ENCODE measurements at regions not wholly inside any gene's neighbourhood (a gene's known extent, or its start where the extent isn't known, plus 50 kb on each side); places are given as distances from the start of the nearest gene placed in this dataset.

DNA sequence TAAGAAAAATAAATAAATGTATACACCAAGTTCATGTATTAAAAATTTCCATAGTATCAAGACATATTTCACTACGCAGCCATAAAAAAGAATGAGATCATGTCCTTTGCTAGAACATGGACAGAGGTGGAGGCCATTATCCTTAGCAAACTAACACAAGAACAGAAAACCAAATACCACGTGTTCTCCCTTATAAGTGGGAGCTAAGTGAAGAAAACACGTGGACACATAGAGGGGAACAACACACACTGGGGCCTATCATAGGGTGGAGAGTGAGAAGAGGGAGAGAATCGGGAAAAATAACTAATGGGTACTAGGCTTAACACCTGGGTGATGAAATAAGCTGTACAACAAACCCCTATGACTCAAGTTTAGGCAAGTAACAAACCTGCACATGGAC, 552.4 kb upstream of the PBX1 start:
- TF ChIP-seq POLR2AphosphoS5 (IDR thresholded peaks at IDR 0.05) = no peak
- no peak for TF ChIP-seq POLR2A (IDR thresholded peaks at IDR 0.05)
- no peak for TF ChIP-seq EP300 (IDR thresholded peaks at IDR 0.05)
- TF ChIP-seq, protein P1, sequence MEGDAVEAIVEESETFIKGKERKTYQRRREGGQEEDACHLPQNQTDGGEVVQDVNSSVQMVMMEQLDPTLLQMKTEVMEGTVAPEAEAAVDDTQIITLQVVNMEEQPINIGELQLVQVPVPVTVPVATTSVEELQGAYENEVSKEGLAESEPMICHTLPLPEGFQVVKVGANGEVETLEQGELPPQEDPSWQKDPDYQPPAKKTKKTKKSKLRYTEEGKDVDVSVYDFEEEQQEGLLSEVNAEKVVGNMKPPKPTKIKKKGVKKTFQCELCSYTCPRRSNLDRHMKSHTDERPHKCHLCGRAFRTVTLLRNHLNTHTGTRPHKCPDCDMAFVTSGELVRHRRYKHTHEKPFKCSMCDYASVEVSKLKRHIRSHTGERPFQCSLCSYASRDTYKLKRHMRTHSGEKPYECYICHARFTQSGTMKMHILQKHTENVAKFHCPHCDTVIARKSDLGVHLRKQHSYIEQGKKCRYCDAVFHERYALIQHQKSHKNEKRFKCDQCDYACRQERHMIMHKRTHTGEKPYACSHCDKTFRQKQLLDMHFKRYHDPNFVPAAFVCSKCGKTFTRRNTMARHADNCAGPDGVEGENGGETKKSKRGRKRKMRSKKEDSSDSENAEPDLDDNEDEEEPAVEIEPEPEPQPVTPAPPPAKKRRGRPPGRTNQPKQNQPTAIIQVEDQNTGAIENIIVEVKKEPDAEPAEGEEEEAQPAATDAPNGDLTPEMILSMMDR (IDR thresholded peaks at IDR 0.05) = no peak
- H3K4me3 ChIP-seq = no peak overlapping the region
- no peak for DNase-seq
- no peak overlapping the region for H3K27ac ChIP-seq
- no peaks in the 10 kb centered on the region for H3K36me3 ChIP-seq
- H3K27me3 ChIP-seq = no peaks in the 10 kb centered on the region
- intact Hi-C loops (cut with DNase I; ENCODE audit: low total_unique reads) = no loop called here
- H3K4me1 ChIP-seq = no peaks in the 10 kb centered on the region
- peaks cover 0 to 33% (median 13%) of the 10 kb centered on the region in 4 donors for H3K9me3 ChIP-seq
- WGBS, 5 donors = 82 to 88% (median 85%) methylated on average over 4 of the region's 4 CpGs

DNA sequence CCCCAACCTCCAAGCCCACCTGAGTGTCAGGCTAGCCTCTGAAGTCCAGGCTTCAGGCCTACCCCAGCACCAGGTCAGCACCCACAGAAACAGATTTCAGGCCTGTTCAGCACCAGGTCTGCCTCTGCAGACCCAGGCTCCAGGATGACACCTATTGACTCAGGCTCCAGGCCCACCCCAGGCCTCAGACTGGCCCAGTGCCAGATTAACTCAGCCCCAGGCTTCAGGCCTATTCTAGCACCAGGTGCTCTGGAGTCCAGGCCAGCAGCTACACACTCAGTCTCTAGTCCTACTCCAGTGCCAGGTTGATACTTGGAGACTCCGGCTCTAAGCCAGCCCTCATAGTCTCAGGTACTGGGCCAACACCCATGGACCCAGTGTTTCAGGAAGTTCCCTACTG, 541.7 kb upstream of the PBX1 start:
- Histone ChIP-seq H3K4me3 (no peak overlapping the region), H3K27ac (peak overlapping the region in 1 of 5 donors; percentile 34), H3K9me3 (peaks cover 0 to 15% (median 3%) of the 10 kb centered on the region in 4 donors), H3K27me3 (no peaks in the 10 kb centered on the region), H3K4me1 (no peaks in the 10 kb centered on the region), H3K36me3 (no peaks in the 10 kb centered on the region)
- 90 to 100% (median 100%) methylated on average over 1 of the region's 1 CpG for WGBS, 5 donors
- TF ChIP-seq POLR2AphosphoS5 (IDR thresholded peaks at IDR 0.05) (no peak), EP300 (IDR thresholded peaks at IDR 0.05) (no peak), POLR2A (IDR thresholded peaks at IDR 0.05) (no peak)
- TF ChIP-seq, protein P1 (IDR thresholded peaks at IDR 0.05) = no peak
- intact Hi-C loops (cut with DNase I; ENCODE audit: low total_unique reads) = no loop called here
- DNase-seq = peak in 1 of 2 donors; percentile 1

DNA sequence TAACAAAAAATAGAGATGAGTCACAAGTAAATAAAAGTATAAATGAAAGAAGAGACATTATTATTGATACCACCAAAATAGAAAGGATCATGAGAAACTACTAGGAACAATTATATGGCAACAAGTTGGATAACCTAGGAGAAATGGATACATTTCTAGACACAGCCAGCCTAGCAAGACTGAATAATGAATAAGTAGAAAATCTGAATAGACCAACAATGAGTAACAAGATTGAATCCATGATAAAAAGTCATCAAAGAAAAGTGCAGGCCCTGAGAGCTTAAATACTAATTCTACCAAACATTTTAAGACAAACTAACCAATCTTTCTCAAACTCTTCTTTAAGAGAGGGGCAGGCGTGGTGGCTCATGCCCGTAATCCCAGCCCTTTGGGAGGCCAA, 538.6 kb upstream of the PBX1 start:
- Histone ChIP-seq H3K27me3 (no peaks in the 10 kb centered on the region), H3K27ac (no peak overlapping the region), H3K36me3 (no peaks in the 10 kb centered on the region), H3K9me3 (peaks cover 0 to 12% (median 3%) of the 10 kb centered on the region in 4 donors), H3K4me3 (no peak overlapping the region), H3K4me1 (no peaks in the 10 kb centered on the region)
- 51 to 92% (median 67%) methylated on average over 2 of the region's 2 CpGs for WGBS, 5 donors
- no peak for DNase-seq
- intact Hi-C loops (cut with DNase I; ENCODE audit: low total_unique reads) = no loop called here
- no peak for TF ChIP-seq POLR2A (IDR thresholded peaks at IDR 0.05)
- TF ChIP-seq POLR2AphosphoS5 (IDR thresholded peaks at IDR 0.05) = no peak
- TF ChIP-seq EP300 (IDR thresholded peaks at IDR 0.05) = no peak
- TF ChIP-seq, protein P1 (IDR thresholded peaks at IDR 0.05) = no peak

DNA sequence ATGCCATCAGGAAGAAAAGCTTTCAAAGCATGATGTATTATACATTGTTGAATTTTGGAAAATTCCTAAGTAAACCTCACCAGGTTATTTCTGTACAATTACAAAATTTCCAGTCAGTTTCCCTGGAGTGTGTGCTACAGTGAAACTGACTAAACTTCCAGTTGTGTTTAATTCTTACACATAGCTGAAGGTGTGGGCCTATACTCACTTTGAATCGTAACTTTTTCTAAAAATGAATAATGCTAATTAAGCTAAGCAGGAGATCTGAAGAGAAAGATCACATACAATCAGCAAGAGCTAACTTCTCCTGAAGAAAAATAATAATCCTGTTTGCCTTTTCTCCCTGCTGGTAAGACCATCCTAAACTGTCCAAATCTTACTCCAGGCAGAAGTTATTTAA, 537.2 kb upstream of the PBX1 start:
- Histone ChIP-seq H3K4me3 (no peak overlapping the region), H3K4me1 (no peaks in the 10 kb centered on the region), H3K27me3 (no peaks in the 10 kb centered on the region), H3K36me3 (no peaks in the 10 kb centered on the region), H3K27ac (no peak overlapping the region), H3K9me3 (peaks cover 0 to 12% (median 3%) of the 10 kb centered on the region in 4 donors)
- 68 to 97% (median 88%) methylated on average over 1 of the region's 1 CpG for WGBS, 5 donors
- intact Hi-C loops (cut with DNase I; ENCODE audit: low total_unique reads) = no loop called here
- no peak for DNase-seq
- TF ChIP-seq EP300 (IDR thresholded peaks at IDR 0.05) = no peak
- TF ChIP-seq POLR2AphosphoS5 (IDR thresholded peaks at IDR 0.05) = no peak
- no peak for TF ChIP-seq POLR2A (IDR thresholded peaks at IDR 0.05)

DNA sequence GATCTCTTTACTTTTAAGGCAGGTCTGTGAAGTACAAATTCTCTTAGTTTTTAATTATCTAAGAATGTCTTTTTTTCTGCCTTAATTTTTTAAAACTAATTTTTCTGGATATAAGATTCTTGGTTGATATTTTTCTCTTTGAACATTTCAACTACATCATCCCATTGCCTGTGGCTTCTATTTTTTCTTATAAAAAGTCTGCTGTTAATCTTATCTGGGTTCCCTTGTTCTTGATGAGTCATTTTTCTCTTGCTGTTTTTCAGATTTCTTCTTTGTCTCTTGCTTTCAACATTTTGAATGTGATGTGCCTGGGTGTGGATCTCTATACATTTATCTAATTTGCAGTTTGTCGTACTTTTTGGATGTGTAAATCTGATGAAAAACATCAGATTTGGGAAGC, 525.2 kb upstream of the PBX1 start:
- intact Hi-C loops (cut with DNase I; ENCODE audit: low total_unique reads) = no loop called here
- Histone ChIP-seq H3K36me3 (no peaks in the 10 kb centered on the region), H3K9me3 (peaks cover 0 to 30% (median 17%) of the 10 kb centered on the region in 4 donors), H3K4me3 (no peak overlapping the region), H3K27me3 (no peaks in the 10 kb centered on the region), H3K27ac (no peak overlapping the region), H3K4me1 (no peaks in the 10 kb centered on the region)
- WGBS, 5 donors = 39 to 94% (median 56%) methylated on average over 1 of the region's 1 CpG
- DNase-seq = no peak
- no peak for TF ChIP-seq POLR2AphosphoS5 (IDR thresholded peaks at IDR 0.05)
- TF ChIP-seq POLR2A (IDR thresholded peaks at IDR 0.05) = no peak
- TF ChIP-seq, protein P1 (IDR thresholded peaks at IDR 0.05) = no peak
- no peak for TF ChIP-seq EP300 (IDR thresholded peaks at IDR 0.05)
